LNCAP (cell line): ENCODE measurements at regions not wholly inside any gene's neighbourhood (a gene's known extent, or its start where the extent isn't known, plus 50 kb on each side); places are given as distances from the start of the nearest gene placed in this dataset.

ENCODE experiments used
- CTCF ChIP-seq: fragments of 450-650 bp; IDR thresholded peaks from 2 replicates; pipeline ENCODE4 v1.5.1; 2017; ENCODE audit warnings: mild to moderate bottlenecking

- TF ChIP-seq CTCF: no peak
Observed at GRCh38 chr13:31853643-31854326, 114.5 kb downstream of the RXFP2 start.

- no peak for TF ChIP-seq CTCF
Observed at GRCh38 chr13:31859571-31859970, 120.2 kb downstream of the RXFP2 start.

GRCh38 chr13:31860002-31860401 is 120.7 kb downstream of the RXFP2 start:
- TF ChIP-seq CTCF: no peak

GRCh38 chr13:31862828-31863227 is 123.5 kb downstream of the RXFP2 start:
- no peak for TF ChIP-seq CTCF

GRCh38 chr13:31864307-31864706 is 125.0 kb downstream of the RXFP2 start:
- TF ChIP-seq CTCF: no peak

- TF ChIP-seq CTCF: no peak
Observed at GRCh38 chr13:31866099-31866498, 126.8 kb downstream of the RXFP2 start.

- no peak for TF ChIP-seq CTCF
Observed at GRCh38 chr13:31867709-31868108, 128.4 kb downstream of the RXFP2 start.

GRCh38 chr13:31869582-31869981 is 130.3 kb downstream of the RXFP2 start:
- TF ChIP-seq CTCF: no peak
